ENCODE measurements at regions not wholly inside any gene's neighbourhood (a gene's known extent, or its start where the extent isn't known, plus 50 kb on each side); places are given as distances from the start of the nearest gene placed in this dataset.

- no peak overlapping the region for H3K27ac ChIP-seq (ENCODE audit: low read depth, low read length)
- H2AFZ ChIP-seq (ENCODE audit: low read length, unreplicated experiment), result no peak overlapping the region
- H3K36me3 ChIP-seq (ENCODE audit: insufficient read depth, low read length), result no peaks in the 10 kb centered on the region
- H3K4me1 ChIP-seq (ENCODE audit: control insufficient read depth, insufficient read depth, low read length, unreplicated experiment), result no peaks in the 10 kb centered on the region
- H3K79me2 ChIP-seq (ENCODE audit: control insufficient read depth, insufficient read depth, low read length, unreplicated experiment), result no peaks in the 10 kb centered on the region
- no peaks in the 10 kb centered on the region for H3K27me3 ChIP-seq (ENCODE audit: insufficient read depth, low read length)
- H3K4me3 ChIP-seq (ENCODE audit: low read depth, low read length), result no peak overlapping the region
These were observed 770.0 kb upstream of the ZEB2 start for GRCh38 chr2:145289946-145290345.

GRCh38 chr2:145288650-145289496 is 769.0 kb upstream of the ZEB2 start:
- H3K4me1 ChIP-seq (ENCODE audit: control insufficient read depth, insufficient read depth, low read length, unreplicated experiment), result no peaks in the 10 kb centered on the region
- H3K27ac ChIP-seq (ENCODE audit: low read depth, low read length), result no peak overlapping the region
- H3K27me3 ChIP-seq (ENCODE audit: insufficient read depth, low read length), result no peaks in the 10 kb centered on the region
- H2AFZ ChIP-seq (ENCODE audit: low read length, unreplicated experiment), result no peak overlapping the region
- H3K4me3 ChIP-seq (ENCODE audit: low read depth, low read length), result no peak overlapping the region
- no peaks in the 10 kb centered on the region for H3K36me3 ChIP-seq (ENCODE audit: insufficient read depth, low read length)
- H3K79me2 ChIP-seq (ENCODE audit: control insufficient read depth, insufficient read depth, low read length, unreplicated experiment), result no peaks in the 10 kb centered on the region

GRCh38 chr2:145287736-145288135 is 767.8 kb upstream of the ZEB2 start:
- no peaks in the 10 kb centered on the region for H3K4me1 ChIP-seq (ENCODE audit: control insufficient read depth, insufficient read depth, low read length, unreplicated experiment)
- H3K27me3 ChIP-seq (ENCODE audit: insufficient read depth, low read length), result no peaks in the 10 kb centered on the region
- no peak overlapping the region for H3K27ac ChIP-seq (ENCODE audit: low read depth, low read length)
- H3K36me3 ChIP-seq (ENCODE audit: insufficient read depth, low read length), result no peaks in the 10 kb centered on the region
- no peaks in the 10 kb centered on the region for H3K79me2 ChIP-seq (ENCODE audit: control insufficient read depth, insufficient read depth, low read length, unreplicated experiment)
- no peak overlapping the region for H3K4me3 ChIP-seq (ENCODE audit: low read depth, low read length)
- H2AFZ ChIP-seq (ENCODE audit: low read length, unreplicated experiment), result no peak overlapping the region

GRCh38 chr2:145286716-145287275 is 766.9 kb upstream of the ZEB2 start:
- Histone ChIP-seq H3K4me3 (ENCODE audit: low read depth, low read length) (no peak overlapping the region), H3K79me2 (ENCODE audit: control insufficient read depth, insufficient read depth, low read length, unreplicated experiment) (no peaks in the 10 kb centered on the region), H2AFZ (ENCODE audit: low read length, unreplicated experiment) (no peak overlapping the region), H3K27ac (ENCODE audit: low read depth, low read length) (no peak overlapping the region), H3K36me3 (ENCODE audit: insufficient read depth, low read length) (no peaks in the 10 kb centered on the region), H3K4me1 (ENCODE audit: control insufficient read depth, insufficient read depth, low read length, unreplicated experiment) (no peaks in the 10 kb centered on the region), H3K27me3 (ENCODE audit: insufficient read depth, low read length) (no peaks in the 10 kb centered on the region)

GRCh38 chr2:145284551-145284950 is 764.6 kb upstream of the ZEB2 start:
- H3K27ac ChIP-seq (ENCODE audit: low read depth, low read length), result no peak overlapping the region
- H3K4me1 ChIP-seq (ENCODE audit: control insufficient read depth, insufficient read depth, low read length, unreplicated experiment), result no peaks in the 10 kb centered on the region
- H3K4me3 ChIP-seq (ENCODE audit: low read depth, low read length), result no peak overlapping the region
- H3K79me2 ChIP-seq (ENCODE audit: control insufficient read depth, insufficient read depth, low read length, unreplicated experiment), result no peaks in the 10 kb centered on the region
- H3K36me3 ChIP-seq (ENCODE audit: insufficient read depth, low read length), result no peaks in the 10 kb centered on the region
- no peak overlapping the region for H2AFZ ChIP-seq (ENCODE audit: low read length, unreplicated experiment)
- no peaks in the 10 kb centered on the region for H3K27me3 ChIP-seq (ENCODE audit: insufficient read depth, low read length)

GRCh38 chr2:145283131-145283530 is 763.2 kb upstream of the ZEB2 start:
- no peaks in the 10 kb centered on the region for H3K36me3 ChIP-seq (ENCODE audit: insufficient read depth, low read length)

GRCh38 chr2:145277922-145278321 is 758.0 kb upstream of the ZEB2 start:
- H3K27ac ChIP-seq (ENCODE audit: low read depth, low read length), result no peak overlapping the region
- no peaks in the 10 kb centered on the region for H3K79me2 ChIP-seq (ENCODE audit: control insufficient read depth, insufficient read depth, low read length, unreplicated experiment)
- H3K27me3 ChIP-seq (ENCODE audit: insufficient read depth, low read length), result no peaks in the 10 kb centered on the region
- no peaks in the 10 kb centered on the region for H3K36me3 ChIP-seq (ENCODE audit: insufficient read depth, low read length)
- no peak overlapping the region for H2AFZ ChIP-seq (ENCODE audit: low read length, unreplicated experiment)
- H3K4me1 ChIP-seq (ENCODE audit: control insufficient read depth, insufficient read depth, low read length, unreplicated experiment), result no peaks in the 10 kb centered on the region
- H3K4me3 ChIP-seq (ENCODE audit: low read depth, low read length), result no peak overlapping the region

More at GRCh38 chr2:145283131-145283530, 763.2 kb upstream of the ZEB2 start:
- Histone ChIP-seq H3K4me3 (ENCODE audit: low read depth, low read length) (no peak overlapping the region), H2AFZ (ENCODE audit: low read length, unreplicated experiment) (no peak overlapping the region), H3K27me3 (ENCODE audit: insufficient read depth, low read length) (no peaks in the 10 kb centered on the region), H3K27ac (ENCODE audit: low read depth, low read length) (no peak overlapping the region), H3K4me1 (ENCODE audit: control insufficient read depth, insufficient read depth, low read length, unreplicated experiment) (no peaks in the 10 kb centered on the region), H3K79me2 (ENCODE audit: control insufficient read depth, insufficient read depth, low read length, unreplicated experiment) (no peaks in the 10 kb centered on the region)

GRCh38 chr2:145273840-145274239 is 753.9 kb upstream of the ZEB2 start:
- H3K4me1 ChIP-seq (ENCODE audit: control insufficient read depth, insufficient read depth, low read length, unreplicated experiment), result no peaks in the 10 kb centered on the region
- no peaks in the 10 kb centered on the region for H3K27me3 ChIP-seq (ENCODE audit: insufficient read depth, low read length)
- no peak overlapping the region for H3K27ac ChIP-seq (ENCODE audit: low read depth, low read length)
- no peaks in the 10 kb centered on the region for H3K79me2 ChIP-seq (ENCODE audit: control insufficient read depth, insufficient read depth, low read length, unreplicated experiment)
- no peak overlapping the region for H3K4me3 ChIP-seq (ENCODE audit: low read depth, low read length)
- H3K36me3 ChIP-seq (ENCODE audit: insufficient read depth, low read length), result no peaks in the 10 kb centered on the region
- H2AFZ ChIP-seq (ENCODE audit: low read length, unreplicated experiment), result no peak overlapping the region

GRCh38 chr2:145268931-145269330 is 749.0 kb upstream of the ZEB2 start:
- Histone ChIP-seq H3K4me1 (ENCODE audit: control insufficient read depth, insufficient read depth, low read length, unreplicated experiment) (no peaks in the 10 kb centered on the region), H3K4me3 (ENCODE audit: low read depth, low read length) (no peak overlapping the region), H3K27me3 (ENCODE audit: insufficient read depth, low read length) (no peaks in the 10 kb centered on the region), H2AFZ (ENCODE audit: low read length, unreplicated experiment) (peak overlapping the region; percentile 21), H3K27ac (ENCODE audit: low read depth, low read length) (no peak overlapping the region), H3K36me3 (ENCODE audit: insufficient read depth, low read length) (no peaks in the 10 kb centered on the region), H3K79me2 (ENCODE audit: control insufficient read depth, insufficient read depth, low read length, unreplicated experiment) (no peaks in the 10 kb centered on the region)

GRCh38 chr2:145267451-145267850 is 747.5 kb upstream of the ZEB2 start:
- Histone ChIP-seq H3K27ac (ENCODE audit: low read depth, low read length) (no peak overlapping the region), H3K27me3 (ENCODE audit: insufficient read depth, low read length) (no peaks in the 10 kb centered on the region)

GRCh38 chr2:145265244-145265643 is 745.3 kb upstream of the ZEB2 start:
- Histone ChIP-seq H3K4me1 (ENCODE audit: control insufficient read depth, insufficient read depth, low read length, unreplicated experiment) (no peaks in the 10 kb centered on the region), H3K36me3 (ENCODE audit: insufficient read depth, low read length) (no peaks in the 10 kb centered on the region), H2AFZ (ENCODE audit: low read length, unreplicated experiment) (no peak overlapping the region), H3K27ac (ENCODE audit: low read depth, low read length) (no peak overlapping the region), H3K79me2 (ENCODE audit: control insufficient read depth, insufficient read depth, low read length, unreplicated experiment) (no peaks in the 10 kb centered on the region), H3K4me3 (ENCODE audit: low read depth, low read length) (no peak overlapping the region), H3K27me3 (ENCODE audit: insufficient read depth, low read length) (no peaks in the 10 kb centered on the region)

More at GRCh38 chr2:145267451-145267850, 747.5 kb upstream of the ZEB2 start:
- H2AFZ ChIP-seq (ENCODE audit: low read length, unreplicated experiment), result no peak overlapping the region
- no peaks in the 10 kb centered on the region for H3K4me1 ChIP-seq (ENCODE audit: control insufficient read depth, insufficient read depth, low read length, unreplicated experiment)
- H3K79me2 ChIP-seq (ENCODE audit: control insufficient read depth, insufficient read depth, low read length, unreplicated experiment), result no peaks in the 10 kb centered on the region
- H3K4me3 ChIP-seq (ENCODE audit: low read depth, low read length), result no peak overlapping the region
- H3K36me3 ChIP-seq (ENCODE audit: insufficient read depth, low read length), result no peaks in the 10 kb centered on the region
